Epithelial cell of esophagus (primary cell): ENCODE measurements at regions not wholly inside any gene's neighbourhood (a gene's known extent, or its start where the extent isn't known, plus 50 kb on each side); places are given as distances from the start of the nearest gene placed in this dataset.

ENCODE experiments used
- DNase-seq: peaks from one replicate; pipeline ENCODE4 v3.0.0; 2010; ENCODE audit warnings: low read depth
- H3K4me3 ChIP-seq: 2 replicates; pipeline ENCODE4 v1.5.1; 2011; ENCODE audit warnings: mild to moderate bottlenecking, low read length, control low read depth
- CTCF ChIP-seq: IDR thresholded peaks from 2 replicates; pipeline ENCODE4 v1.5.1; 2011; ENCODE audit warnings: low read depth, mild to moderate bottlenecking, low read length, control low read depth, inconsistent platforms; ENCODE audit not compliant: insufficient read depth; ENCODE audit errors: missing control alignments

GRCh38 chr4:155077452-155078229, 130.8 kb upstream of the NPY2R start:
- TF ChIP-seq CTCF = no peak

GRCh38 chr4:155079871-155080270, 128.6 kb upstream of the NPY2R start:
- no peak for TF ChIP-seq CTCF
- no peak overlapping the region for H3K4me3 ChIP-seq
- DNase-seq = no peak

More at GRCh38 chr4:155077452-155078229, 130.8 kb upstream of the NPY2R start:
- no peak overlapping the region for H3K4me3 ChIP-seq
- DNase-seq = no peak

- no peak for TF ChIP-seq CTCF
- H3K4me3 ChIP-seq = no peak overlapping the region
- DNase-seq = no peak
These were observed 127.2 kb upstream of the NPY2R start for GRCh38 chr4:155081222-155081621.

- DNase-seq = peak; percentile 23
- H3K4me3 ChIP-seq = no peak overlapping the region
- no peak for TF ChIP-seq CTCF
These were observed 122.4 kb upstream of the NPY2R start for GRCh38 chr4:155085843-155086530.

- no peak for DNase-seq
- no peak for TF ChIP-seq CTCF
- H3K4me3 ChIP-seq = no peak overlapping the region
These were observed 114.1 kb upstream of the NPY2R start for GRCh38 chr4:155094201-155094820.

GRCh38 chr4:155099231-155099630, 109.2 kb upstream of the NPY2R start:
- no peak for DNase-seq
- H3K4me3 ChIP-seq = no peak overlapping the region
- TF ChIP-seq CTCF = no peak
